GM19035 (cell line): ENCODE measurements at regions not wholly inside any gene's neighbourhood (a gene's known extent, or its start where the extent isn't known, plus 50 kb on each side); places are given as distances from the start of the nearest gene placed in this dataset.

ENCODE experiments used
- ATAC-seq: cut with Tn5 transposase; IDR thresholded peaks from one replicate; pipeline ENCODE4 v1.9.1; 2021; ENCODE audit not compliant: unreplicated experiment

GRCh38 chr3:177554895-177555759, 357.8 kb upstream of the TBL1XR1 start:
- no peak for ATAC-seq

- no peak for ATAC-seq
These were observed 360.3 kb upstream of the TBL1XR1 start for GRCh38 chr3:177557548-177557947.

GRCh38 chr3:177561365-177561764, 364.1 kb upstream of the TBL1XR1 start:
- ATAC-seq, result no peak

GRCh38 chr3:177561769-177562392, 364.6 kb upstream of the TBL1XR1 start:
- ATAC-seq, result no peak

DNA sequence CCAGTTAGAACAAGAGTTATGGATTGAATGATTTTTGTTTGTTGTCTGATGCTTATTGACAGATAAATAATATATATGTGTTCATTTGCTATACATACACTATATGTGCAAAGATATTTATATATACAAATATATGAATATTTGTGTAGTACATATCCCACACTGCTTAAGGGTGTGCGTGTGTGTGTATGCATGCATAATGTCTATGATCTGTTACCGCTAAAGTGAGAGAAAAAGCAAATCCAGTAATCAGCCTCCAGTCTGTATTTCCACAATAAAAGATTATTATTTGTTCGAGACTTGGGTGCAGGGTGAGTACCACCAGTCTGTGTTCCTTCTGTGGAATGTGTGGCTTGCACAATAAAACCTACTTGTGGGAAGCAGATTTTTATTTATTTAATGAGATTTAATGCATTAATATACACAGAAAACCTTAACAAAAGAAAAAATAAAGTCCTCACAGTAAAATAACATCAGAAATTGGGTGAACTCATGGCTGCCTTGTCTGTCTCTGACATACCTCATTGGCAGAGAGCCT, 366.0 kb upstream of the TBL1XR1 start:
- no peak for ATAC-seq

DNA sequence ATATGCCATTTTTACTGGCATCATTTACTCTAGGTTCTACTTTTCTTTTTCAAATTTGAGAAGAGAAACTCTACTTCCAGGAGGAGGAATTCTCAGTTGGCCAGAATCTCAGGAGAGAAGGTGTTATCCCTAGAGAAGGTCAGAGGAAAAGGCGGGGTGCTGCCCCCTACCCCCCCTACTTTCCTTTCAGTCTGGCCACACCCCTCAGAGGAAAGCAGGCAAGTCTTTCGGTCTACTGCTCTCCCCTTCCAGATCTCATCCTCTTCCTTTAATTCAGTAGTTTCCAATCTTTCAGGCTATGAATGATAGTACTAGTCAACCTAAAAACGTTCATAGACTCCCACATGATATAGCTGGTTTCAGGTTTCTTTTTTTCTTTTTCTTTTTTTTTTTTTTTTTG, 366.5 kb upstream of the TBL1XR1 start:
- no peak for ATAC-seq

DNA sequence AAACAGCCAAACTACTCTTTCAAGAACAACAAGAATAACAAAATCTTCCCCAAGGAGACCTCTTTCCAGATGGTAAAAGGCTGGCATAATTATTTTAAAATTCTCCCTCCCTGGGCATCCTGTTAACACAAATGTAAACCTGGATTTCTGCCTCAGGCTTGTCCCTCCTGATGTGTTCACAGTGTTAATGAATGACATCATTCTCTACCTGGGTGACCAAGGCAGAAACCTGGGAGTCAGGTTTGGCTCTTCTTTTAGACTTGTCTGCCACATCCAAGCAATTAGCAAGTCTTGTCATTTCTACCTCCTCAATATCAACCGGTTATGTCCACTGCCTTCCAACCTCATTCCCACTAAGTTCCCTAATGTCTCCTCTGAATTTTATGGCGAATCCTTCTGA, 368.7 kb upstream of the TBL1XR1 start:
- ATAC-seq, result no peak

DNA sequence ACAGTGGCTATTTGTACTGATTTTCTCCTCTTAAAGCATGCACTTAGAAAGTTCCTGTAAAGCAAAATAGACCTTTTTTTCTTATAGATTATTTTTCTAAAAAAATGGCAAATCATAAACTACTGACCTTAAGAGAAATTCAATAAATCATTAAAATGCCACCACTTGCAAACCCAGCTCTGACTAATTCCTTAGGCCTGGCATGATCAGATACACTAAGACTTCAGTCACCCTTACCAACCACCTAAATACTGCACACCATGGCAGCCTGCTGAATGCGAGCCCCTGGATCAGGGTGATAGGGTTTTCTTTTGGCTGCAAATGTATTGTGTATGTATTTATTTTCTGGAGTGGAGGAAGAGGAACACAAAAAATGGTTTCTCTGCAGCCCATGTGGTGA, 370.6 kb upstream of the TBL1XR1 start:
- no peak for ATAC-seq

GRCh38 chr3:177569193-177569592, 371.9 kb upstream of the TBL1XR1 start:
- no peak for ATAC-seq

GRCh38 chr3:177569875-177570657, 372.8 kb upstream of the TBL1XR1 start:
- ATAC-seq, result no peak

GRCh38 chr3:177571271-177571943, 374.1 kb upstream of the TBL1XR1 start:
- no peak for ATAC-seq

DNA sequence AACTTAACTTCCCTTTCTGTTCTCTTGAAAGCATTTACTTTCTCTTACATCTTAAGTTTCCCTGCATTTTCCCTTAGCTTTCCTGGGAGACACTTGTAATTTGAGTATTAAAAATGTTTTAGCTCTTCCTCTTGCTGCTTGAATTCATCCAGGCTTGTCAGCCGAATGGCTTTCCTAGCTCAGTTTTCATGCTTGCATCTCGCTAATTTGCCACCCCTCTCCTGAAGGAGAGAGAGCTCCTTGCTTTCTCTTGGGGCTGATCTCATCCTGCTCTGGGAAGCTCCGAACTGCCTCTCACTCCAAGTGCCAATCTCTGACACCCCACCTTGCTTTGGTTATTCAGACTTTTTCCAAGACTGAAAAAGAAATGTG, 374.6 kb upstream of the TBL1XR1 start:
- no peak for ATAC-seq

- no peak for ATAC-seq
These were observed 377.1 kb upstream of the TBL1XR1 start for GRCh38 chr3:177574222-177574856.

GRCh38 chr3:177576746-177577145, 379.5 kb upstream of the TBL1XR1 start:
- no peak for ATAC-seq

DNA sequence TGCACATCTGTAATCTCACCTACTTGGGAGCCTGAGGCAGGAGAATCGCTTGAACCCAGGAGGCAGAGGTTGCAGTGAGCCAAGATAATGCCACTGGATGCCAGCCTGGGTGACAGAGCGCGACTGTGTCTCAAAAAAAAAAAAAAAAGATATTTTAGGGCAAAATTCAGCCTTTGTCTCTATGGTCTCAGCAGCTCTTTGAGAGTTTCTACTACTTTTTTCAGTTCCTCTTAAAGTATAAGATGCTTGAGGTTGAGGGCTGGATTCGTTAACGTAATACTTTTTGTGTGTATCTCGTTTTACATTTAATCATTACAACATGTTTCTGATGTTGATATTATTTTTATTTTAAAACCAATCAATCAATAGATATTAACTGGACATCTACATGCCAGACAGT, 381.2 kb upstream of the TBL1XR1 start:
- ATAC-seq, result peak; percentile 79

GRCh38 chr3:177579419-177579818, 382.1 kb upstream of the TBL1XR1 start:
- ATAC-seq, result no peak

GRCh38 chr3:177580437-177580836, 383.2 kb upstream of the TBL1XR1 start:
- no peak for ATAC-seq

- no peak for ATAC-seq
These were observed 388.0 kb upstream of the TBL1XR1 start for GRCh38 chr3:177585271-177585670.

GRCh38 chr3:177589041-177589650, 391.9 kb upstream of the TBL1XR1 start:
- no peak for ATAC-seq

DNA sequence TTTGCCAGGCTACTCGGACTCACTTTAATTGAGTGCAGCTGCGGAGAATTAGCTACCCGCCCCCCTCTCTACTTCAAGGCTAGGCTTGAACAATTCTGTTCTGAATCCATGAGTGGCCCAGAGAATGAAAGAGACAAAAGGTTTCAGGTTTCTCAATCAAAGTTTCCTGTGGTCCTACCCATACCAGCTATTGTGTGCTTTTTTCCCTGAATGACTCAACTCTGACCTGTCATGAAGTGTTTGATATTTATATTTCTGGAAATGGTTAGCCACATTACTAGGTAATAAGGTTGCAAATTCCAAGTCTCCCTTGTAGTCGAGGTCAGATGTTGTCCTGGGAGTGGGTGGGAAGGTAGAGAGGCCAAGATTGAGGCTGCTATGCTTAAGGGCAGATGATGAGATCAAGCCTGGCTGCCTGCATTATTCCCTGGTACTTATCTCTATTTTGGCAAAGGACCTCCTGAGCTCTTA, 392.7 kb upstream of the TBL1XR1 start:
- ATAC-seq, result peak; percentile 62
